GM12878 (cell line): ENCODE measurements at regions not wholly inside any gene's neighbourhood (a gene's known extent, or its start where the extent isn't known, plus 50 kb on each side); places are given as distances from the start of the nearest gene placed in this dataset.

Experiments
- ATAC-seq: fragments of 200-7000 bp; cut with Tn5 transposase; 3 replicates; pipeline ENCODE4 v1.9.1; 2020; ENCODE audit warnings: mild to moderate bottlenecking, moderate library complexity
- BruUV-seq: library from RNA; stranded (reverse); fragments of 400-500 nt; replicated peaks from 2 replicates; lab custom pipeline; 2021; lab: Mats Ljungman, UMichigan
- CTCF ChIA-PET: fragments of 300-600 bp; sonication (Branson Sonifier 250); formaldehyde crosslinking; extraction: SDS; loops from one replicate; lab custom pipeline; 2021; ENCODE audit warnings: inconsistent platforms; lab: Yijun Ruan, JAX
- POLR2A ChIA-PET: fragments of 350-600 bp; formaldehyde crosslinking; extraction: SDS; loops from one replicate; lab custom pipeline; 2021; ENCODE audit warnings: inconsistent platforms; lab: Charles Lee
- RAD21 ChIA-PET: fragments of 300-600 bp; sonication (Branson Sonifier 250); formaldehyde crosslinking; loops from one replicate; lab custom pipeline; 2023; ENCODE audit warnings: antibody characterized with exemption; ENCODE audit not compliant: unreplicated experiment; lab: Charles Lee
- SMC1A ChIA-PET: fragments of 300-600 bp; sonication (Branson Sonifier 250); formaldehyde crosslinking; loops from one replicate; lab custom pipeline; 2023; ENCODE audit not compliant: unreplicated experiment, uncharacterized antibody; lab: Charles Lee
- DNase-seq: peaks from one replicate; pipeline ENCODE4 v3.0.0-alpha.2; 2011; ENCODE audit warnings: low read depth, low spot score
- FAIRE-seq: peaks from 3 replicates; lab custom pipeline; 2011; peaks lifted over from hg19 to GRCh38; lab: Jason Lieb, UNC
- H2AFZ ChIP-seq: 2 replicates; pipeline ENCODE4 v1.6.0; 2011; ENCODE audit warnings: low read depth, low read length, control low read depth; ENCODE audit not compliant: control insufficient read depth
- H3K27ac ChIP-seq: 2 replicates; pipeline ENCODE4 v1.5.1; 2011; ENCODE audit warnings: control low read depth; ENCODE audit not compliant: control insufficient read depth, insufficient read depth
- H3K27me3 ChIP-seq, 2 experiments: replicated peaks in 1 of 2; 2 replicates each; pipeline versions ENCODE4 v1.6.0 to v1.6.1; 2011; ENCODE audit warnings: low read length in 1 of 2; ENCODE audit not compliant: control insufficient read depth in 2 of 2, insufficient read depth in 2 of 2
- H3K36me3 ChIP-seq, 2 experiments: 2 replicates each; pipeline ENCODE4 v1.5.1; 2011; ENCODE audit warnings: low read length in 1 of 2; ENCODE audit not compliant: control insufficient read depth in 2 of 2, insufficient read depth in 2 of 2
- H3K4me1 ChIP-seq: 2 replicates; pipeline ENCODE4 v1.6.1; 2011; ENCODE audit warnings: mild to moderate bottlenecking, low read length, moderate library complexity, mixed read lengths; ENCODE audit not compliant: control insufficient read depth, insufficient read depth
- H3K4me2 ChIP-seq: 2 replicates; pipeline ENCODE4 v1.6.0; 2011; ENCODE audit warnings: control low read depth; ENCODE audit not compliant: control insufficient read depth, insufficient read depth
- H3K4me3 ChIP-seq: fragments of 200-600 bp; sonication (generic); 2 replicates; pipeline ENCODE4 v1.5.1; 2016
- H3K79me2 ChIP-seq: 2 replicates; pipeline ENCODE4 v1.6.0; 2011; ENCODE audit warnings: low read length; ENCODE audit not compliant: control insufficient read depth, insufficient read depth
- H3K9ac ChIP-seq: 2 replicates; pipeline ENCODE4 v1.8.0; 2011; ENCODE audit warnings: low read length, control low read depth, mixed read lengths; ENCODE audit not compliant: control insufficient read depth, insufficient read depth
- H3K9me3 ChIP-seq: replicated peaks from 3 replicates; pipeline ENCODE4 v1.5.1; 2011; ENCODE audit warnings: mild to moderate bottlenecking, low read length; ENCODE audit not compliant: control insufficient read depth, insufficient read depth
- H4K20me1 ChIP-seq: 2 replicates; pipeline ENCODE4 v1.6.0; 2011; ENCODE audit not compliant: control insufficient read depth, insufficient read depth
- BMI1 ChIP-seq: fragments of 450-650 bp; IDR thresholded peaks from 2 replicates; pipeline ENCODE4 v1.6.1; 2016; ENCODE audit warnings: mild to moderate bottlenecking, moderate library complexity, borderline replicate concordance
- EGR1 ChIP-seq, 2 experiments: IDR thresholded peaks; 1 replicate in 1 of 2; 2 replicates in 1 of 2; pipeline ENCODE4 v1.6.1; 2011 to 2012; ENCODE audit warnings: low read depth in 2 of 2, low read length in 2 of 2, borderline replicate concordance in 1 of 2, mild to moderate bottlenecking in 1 of 2, moderate library complexity in 1 of 2
- GATAD2B ChIP-seq: fragments of 450-650 bp; conservative IDR thresholded peaks from 2 replicates; pipeline ENCODE4 v1.6.1; 2017; ENCODE audit warnings: low read depth, mild to moderate bottlenecking, moderate library complexity
- HDAC6 ChIP-seq: fragments of 200-600 bp; sonication (generic); IDR thresholded peaks from one replicate; pipeline ENCODE4 v1.8.0; 2017; ENCODE audit warnings: antibody characterized with exemption; ENCODE audit not compliant: unreplicated experiment
- KDM1A ChIP-seq: fragments of 200-600 bp; sonication (generic); IDR thresholded peaks from 2 replicates; pipeline ENCODE4 v1.6.1; 2016; ENCODE audit warnings: borderline replicate concordance
- NFIC ChIP-seq: IDR thresholded peaks from 2 replicates; pipeline ENCODE4 v1.6.1; 2012; ENCODE audit warnings: low read depth, mild to moderate bottlenecking, inconsistent platforms, low read length, moderate library complexity
- NR2C1 ChIP-seq: fragments of 450-650 bp; IDR thresholded peaks from 2 replicates; pipeline ENCODE4 v1.6.1; 2017; ENCODE audit warnings: antibody characterized with exemption, mild to moderate bottlenecking, moderate library complexity
- NRF1 ChIP-seq: conservative IDR thresholded peaks from 2 replicates; pipeline ENCODE4 v1.6.1; 2011; ENCODE audit warnings: mild to moderate bottlenecking, low read depth, low read length, improper control_type of control experiment
- POLR2AphosphoS5 ChIP-seq: IDR thresholded peaks from 2 replicates; pipeline ENCODE4 v1.6.1; 2011; ENCODE audit warnings: mild to moderate bottlenecking, low read length, inconsistent platforms
- TAF1 ChIP-seq: IDR thresholded peaks from 2 replicates; pipeline ENCODE4 v1.6.1; 2011; ENCODE audit warnings: mild to moderate bottlenecking, low read depth, low read length, borderline replicate concordance
- WGBS: methylation state at CpG from one replicate; pipeline ENCODE4 v1.1.6; 2016; ENCODE audit warnings: low lambda C conversion rate; ENCODE audit not compliant: insufficient replicate concordance, insufficient coverage; ENCODE audit errors: missing lambda C conversion rate; 5-methylcytosine and 5-hydroxymethylcytosine counted together
- in situ Hi-C: fragments of 300-500 bp; cut with MboI; formaldehyde crosslinking; loops from 9 replicates; pipeline ENCODE4 v1.14.3; 2018; ENCODE audit warnings: mixed read lengths
- intact Hi-C: fragments of 100-400 bp; cut with micrococcal nuclease; formaldehyde crosslinking; loops from one replicate; pipeline ENCODE4 v1.14.2; 2022; ENCODE audit not compliant: unreplicated experiment
- TF ChIP-seq, protein P1 (sequence below): fragments of 450-650 bp; IDR thresholded peaks from 2 replicates; pipeline ENCODE4 v1.6.1; 2017; ENCODE audit warnings: mild to moderate bottlenecking, low read depth, inconsistent platforms; ENCODE audit not compliant: poor library complexity, severe bottlenecking
- TF ChIP-seq, protein P2 (sequence below): IDR thresholded peaks from 2 replicates; pipeline ENCODE4 v1.6.1; 2012; ENCODE audit warnings: low read depth, low read length, improper control_type of control experiment
- TF ChIP-seq, protein P3 (sequence below), 3 experiments: IDR thresholded peaks in 2 of 3; conservative IDR thresholded peaks in 1 of 3; 2 replicates each; pipeline ENCODE4 v1.5.1; 2011; ENCODE audit warnings: low read depth in 3 of 3, low read length in 3 of 3, mild to moderate bottlenecking in 3 of 3, control low read depth in 2 of 3, moderate library complexity in 2 of 3, inconsistent platforms in 1 of 3, mixed read lengths in 1 of 3; ENCODE audit not compliant: control insufficient read depth in 2 of 3, insufficient read depth in 1 of 3; ENCODE audit errors: extremely low read depth in 1 of 3

DNA sequence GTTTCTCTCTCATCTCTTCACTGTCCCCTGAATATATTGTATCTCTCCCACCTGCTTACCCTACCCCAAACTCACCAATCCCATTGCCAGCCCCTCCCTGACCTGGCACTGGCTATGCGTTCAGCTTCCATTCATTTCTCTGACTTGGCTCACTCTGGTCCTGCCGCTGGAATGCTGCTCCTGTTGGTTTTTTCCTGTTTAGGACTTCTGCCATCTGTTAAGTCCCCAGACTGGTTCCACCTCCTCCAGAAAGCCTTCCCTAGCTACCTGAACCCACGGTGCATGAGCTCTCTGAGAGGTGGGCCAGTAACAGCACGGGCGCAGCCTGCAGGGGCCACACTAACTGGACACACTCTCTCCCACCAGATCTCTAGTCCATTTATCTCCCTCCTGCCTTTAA is 80.2 kb downstream of the HIF1AN start (continued):
- TF ChIP-seq, protein P1, sequence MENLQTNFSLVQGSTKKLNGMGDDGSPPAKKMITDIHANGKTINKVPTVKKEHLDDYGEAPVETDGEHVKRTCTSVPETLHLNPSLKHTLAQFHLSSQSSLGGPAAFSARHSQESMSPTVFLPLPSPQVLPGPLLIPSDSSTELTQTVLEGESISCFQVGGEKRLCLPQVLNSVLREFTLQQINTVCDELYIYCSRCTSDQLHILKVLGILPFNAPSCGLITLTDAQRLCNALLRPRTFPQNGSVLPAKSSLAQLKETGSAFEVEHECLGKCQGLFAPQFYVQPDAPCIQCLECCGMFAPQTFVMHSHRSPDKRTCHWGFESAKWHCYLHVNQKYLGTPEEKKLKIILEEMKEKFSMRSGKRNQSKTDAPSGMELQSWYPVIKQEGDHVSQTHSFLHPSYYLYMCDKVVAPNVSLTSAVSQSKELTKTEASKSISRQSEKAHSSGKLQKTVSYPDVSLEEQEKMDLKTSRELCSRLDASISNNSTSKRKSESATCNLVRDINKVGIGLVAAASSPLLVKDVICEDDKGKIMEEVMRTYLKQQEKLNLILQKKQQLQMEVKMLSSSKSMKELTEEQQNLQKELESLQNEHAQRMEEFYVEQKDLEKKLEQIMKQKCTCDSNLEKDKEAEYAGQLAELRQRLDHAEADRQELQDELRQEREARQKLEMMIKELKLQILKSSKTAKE: no peak
- TF ChIP-seq TAF1 (no peak), POLR2AphosphoS5 (no peak), BMI1 (no peak), GATAD2B (no peak), KDM1A (no peak)

DNA sequence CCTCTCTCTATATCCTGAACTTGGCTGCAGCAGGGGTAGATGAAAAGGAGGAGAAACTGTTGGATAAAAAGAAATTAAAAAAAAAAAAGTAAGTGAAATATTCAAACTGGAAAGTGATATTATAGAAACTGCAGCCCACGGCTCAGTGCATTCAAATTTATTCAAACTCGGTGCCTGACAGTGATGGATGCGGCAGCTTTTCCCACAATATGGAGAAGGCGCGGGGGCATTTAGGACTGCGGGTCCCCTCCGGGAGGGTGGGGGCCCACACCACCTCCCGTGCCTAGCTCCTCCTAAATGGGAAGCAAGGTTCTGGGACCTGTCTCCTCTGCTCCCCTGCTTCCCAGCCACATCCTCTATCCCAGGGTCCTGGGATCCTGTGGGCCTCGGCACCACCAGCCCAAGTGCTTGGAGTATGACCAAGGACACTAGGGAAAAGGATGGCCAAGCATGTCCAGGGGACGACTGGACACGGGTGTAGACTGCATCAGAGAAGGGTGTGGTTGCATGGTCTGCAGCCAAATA is 82.4 kb downstream of the HIF1AN start:
- no peak overlapping the region for H3K4me3 ChIP-seq
- no peaks in the 10 kb centered on the region for H3K36me3 ChIP-seq
- WGBS: 35% methylated on average over 11 of the region's 11 CpGs
- ChIA-PET CTCF (no interaction called here), POLR2A (no interaction called here), RAD21 (no interaction called here), SMC1A (no interaction called here)
- ATAC-seq (no peak), DNase-seq (no peak), FAIRE-seq (no peak)
- no peak overlapping the region for H3K27ac ChIP-seq
- H3K9ac ChIP-seq: no peak overlapping the region
- no peaks in the 10 kb centered on the region for H3K4me1 ChIP-seq
- no peaks in the 10 kb centered on the region for H3K79me2 ChIP-seq
- no peak overlapping the region for H2AFZ ChIP-seq
- TF ChIP-seq HDAC6: no peak
- no peak for TF ChIP-seq NR2C1
- TF ChIP-seq NFIC: no peak
- TF ChIP-seq, protein P2, sequence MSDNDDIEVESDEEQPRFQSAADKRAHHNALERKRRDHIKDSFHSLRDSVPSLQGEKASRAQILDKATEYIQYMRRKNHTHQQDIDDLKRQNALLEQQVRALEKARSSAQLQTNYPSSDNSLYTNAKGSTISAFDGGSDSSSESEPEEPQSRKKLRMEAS: no peak
- TF ChIP-seq NRF1: no peak
- no peak for TF ChIP-seq EGR1 (IDR thresholded peaks at IDR 0.05; ENCODE audit: borderline replicate concordance in 1 of 2, low read depth in 2 of 2, low read length in 2 of 2)
- TF ChIP-seq, protein P3, sequence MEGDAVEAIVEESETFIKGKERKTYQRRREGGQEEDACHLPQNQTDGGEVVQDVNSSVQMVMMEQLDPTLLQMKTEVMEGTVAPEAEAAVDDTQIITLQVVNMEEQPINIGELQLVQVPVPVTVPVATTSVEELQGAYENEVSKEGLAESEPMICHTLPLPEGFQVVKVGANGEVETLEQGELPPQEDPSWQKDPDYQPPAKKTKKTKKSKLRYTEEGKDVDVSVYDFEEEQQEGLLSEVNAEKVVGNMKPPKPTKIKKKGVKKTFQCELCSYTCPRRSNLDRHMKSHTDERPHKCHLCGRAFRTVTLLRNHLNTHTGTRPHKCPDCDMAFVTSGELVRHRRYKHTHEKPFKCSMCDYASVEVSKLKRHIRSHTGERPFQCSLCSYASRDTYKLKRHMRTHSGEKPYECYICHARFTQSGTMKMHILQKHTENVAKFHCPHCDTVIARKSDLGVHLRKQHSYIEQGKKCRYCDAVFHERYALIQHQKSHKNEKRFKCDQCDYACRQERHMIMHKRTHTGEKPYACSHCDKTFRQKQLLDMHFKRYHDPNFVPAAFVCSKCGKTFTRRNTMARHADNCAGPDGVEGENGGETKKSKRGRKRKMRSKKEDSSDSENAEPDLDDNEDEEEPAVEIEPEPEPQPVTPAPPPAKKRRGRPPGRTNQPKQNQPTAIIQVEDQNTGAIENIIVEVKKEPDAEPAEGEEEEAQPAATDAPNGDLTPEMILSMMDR (IDR thresholded peaks at IDR 0.05 in 2 of 3, conservative IDR thresholded peaks at IDR 0.05 in 1 of 3; ENCODE audit: control insufficient read depth in 2 of 3, extremely low read depth in 1 of 3, insufficient read depth in 1 of 3, low read depth in 3 of 3, low read length in 3 of 3): no peak
- no TSS peak for BruUV-seq
- H3K9me3 ChIP-seq: no peaks in the 10 kb centered on the region
- intact Hi-C loops (no loop called here), in situ Hi-C loops (no loop called here)
- H3K27me3 ChIP-seq: peaks cover 0 to 6% of the 10 kb centered on the region in 2 experiments; a peak in 3 of 4 replicates
- H3K4me2 ChIP-seq: no peak overlapping the region
- H4K20me1 ChIP-seq: no peaks in the 10 kb centered on the region
